Heart left ventricle (tissue), 13 donors: ENCODE measurements at regions not wholly inside any gene's neighbourhood (a gene's known extent, or its start where the extent isn't known, plus 50 kb on each side); places are given as distances from the start of the nearest gene placed in this dataset.

ENCODE experiments used
- CTCF ChIP-seq, 12 donors: fragments of 200-600 bp; sonication (generic) in 4 of 12; IDR thresholded peaks; one replicate each; pipeline versions ENCODE4 v1.5.0 to v1.8.0; 2018 to 2022; ENCODE audit warnings: antibody characterized with exemption in 12 of 12, mild to moderate bottlenecking in 5 of 12
- POLR2A ChIP-seq, 2 donors: fragments of 450-650 bp; IDR thresholded peaks; one replicate each; pipeline ENCODE4 v1.6.1; 2017; ENCODE audit warnings: antibody characterized with exemption in 2 of 2, mild to moderate bottlenecking in 2 of 2, moderate library complexity in 2 of 2
- donor health status: ischemic (EF 13 %, LVEDD 7.1; RV severe dilation, severe dysfunction).
- donor health status: DM: no; HTN: yes; CAD: no.
- donor health status: DM: no; HTN: no; CAD: no.
- donor health status: ischemic (EF 25% LVEDD 6.9; RV normal size, moderate dysfunction).
- donor health status: ischemic (EF 25% LVEDD 5.7; RV mildly dilated, moderate dysfunction).
- donor health status: ischemic (EF 35%, LVEDD 5.7; RV mildly dilated, moderate dysfunction).
- donor health status: nonischemic (EF 11% LVEDD 7.7; RV severe dilation, severe dysfunction).
- donor health status: DM: yes; HTN: yes; CAD: no.
- donor health status: PGD.
- donor health status: ischemic (EF 29% LVEDD 5.4; RV normal size, mild dysfunction).
- donor health status: nonischemic (EF 23%, LVEDD 6.1; RV moderate dilation, normal function).

DNA sequence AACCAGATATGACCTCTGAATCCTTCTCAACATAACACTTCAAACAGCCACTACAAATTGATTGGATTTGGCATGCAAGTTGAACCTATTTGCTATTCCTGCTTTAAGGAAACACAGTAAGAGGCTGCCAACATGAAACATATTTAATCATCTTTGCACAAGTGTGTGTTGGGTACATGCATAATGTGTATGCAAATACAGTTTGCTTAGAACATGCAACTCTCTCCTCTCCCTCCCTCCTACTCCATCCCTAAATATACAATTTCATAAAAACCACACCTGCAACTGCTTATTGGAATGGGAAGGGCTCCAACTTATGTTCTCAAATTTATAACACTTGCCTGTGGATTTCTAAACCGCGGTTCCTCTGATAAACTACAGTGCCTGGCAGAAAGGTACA is 71.5 kb downstream of the CD83 start:
- TF ChIP-seq CTCF (IDR thresholded peaks at IDR 0.05): no peak
- no peak for TF ChIP-seq POLR2A (IDR thresholded peaks at IDR 0.05)
